ENCODE measurements at regions not wholly inside any gene's neighbourhood (a gene's known extent, or its start where the extent isn't known, plus 50 kb on each side); places are given as distances from the start of the nearest gene placed in this dataset.
"Not testable (repeated sequence)": the region's sequence is repeated elsewhere in the genome, so short reads cannot be mapped to it uniquely, and the experiment has no call there.

- Histone ChIP-seq H3K4me1 (no peaks in the 10 kb centered on the region), H3K4me3 (no peak overlapping the region), H3K27me3 (no peaks in the 10 kb centered on the region), H3K27ac (no peak overlapping the region), H3K36me3 (no peaks in the 10 kb centered on the region), H3K9me3 (no peaks in the 10 kb centered on the region)
- DNase-seq (no peak), ATAC-seq (ENCODE audit: low FRiP score in 2 of 2) (no peak)
- TF ChIP-seq EP300 (IDR thresholded peaks at IDR 0.05) (no peak), POLR2AphosphoS5 (IDR thresholded peaks at IDR 0.05) (no peak), POLR2A (IDR thresholded peaks at IDR 0.05) (no peak)
- TF ChIP-seq, protein P1, sequence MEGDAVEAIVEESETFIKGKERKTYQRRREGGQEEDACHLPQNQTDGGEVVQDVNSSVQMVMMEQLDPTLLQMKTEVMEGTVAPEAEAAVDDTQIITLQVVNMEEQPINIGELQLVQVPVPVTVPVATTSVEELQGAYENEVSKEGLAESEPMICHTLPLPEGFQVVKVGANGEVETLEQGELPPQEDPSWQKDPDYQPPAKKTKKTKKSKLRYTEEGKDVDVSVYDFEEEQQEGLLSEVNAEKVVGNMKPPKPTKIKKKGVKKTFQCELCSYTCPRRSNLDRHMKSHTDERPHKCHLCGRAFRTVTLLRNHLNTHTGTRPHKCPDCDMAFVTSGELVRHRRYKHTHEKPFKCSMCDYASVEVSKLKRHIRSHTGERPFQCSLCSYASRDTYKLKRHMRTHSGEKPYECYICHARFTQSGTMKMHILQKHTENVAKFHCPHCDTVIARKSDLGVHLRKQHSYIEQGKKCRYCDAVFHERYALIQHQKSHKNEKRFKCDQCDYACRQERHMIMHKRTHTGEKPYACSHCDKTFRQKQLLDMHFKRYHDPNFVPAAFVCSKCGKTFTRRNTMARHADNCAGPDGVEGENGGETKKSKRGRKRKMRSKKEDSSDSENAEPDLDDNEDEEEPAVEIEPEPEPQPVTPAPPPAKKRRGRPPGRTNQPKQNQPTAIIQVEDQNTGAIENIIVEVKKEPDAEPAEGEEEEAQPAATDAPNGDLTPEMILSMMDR (IDR thresholded peaks at IDR 0.05), result no peak
- 65 to 66% methylated on average over 5 of the region's 5 CpGs for WGBS, 2 donors
Observed at GRCh38 chr3:8170971-8171508, 330.6 kb upstream of the LMCD1 start.

DNA sequence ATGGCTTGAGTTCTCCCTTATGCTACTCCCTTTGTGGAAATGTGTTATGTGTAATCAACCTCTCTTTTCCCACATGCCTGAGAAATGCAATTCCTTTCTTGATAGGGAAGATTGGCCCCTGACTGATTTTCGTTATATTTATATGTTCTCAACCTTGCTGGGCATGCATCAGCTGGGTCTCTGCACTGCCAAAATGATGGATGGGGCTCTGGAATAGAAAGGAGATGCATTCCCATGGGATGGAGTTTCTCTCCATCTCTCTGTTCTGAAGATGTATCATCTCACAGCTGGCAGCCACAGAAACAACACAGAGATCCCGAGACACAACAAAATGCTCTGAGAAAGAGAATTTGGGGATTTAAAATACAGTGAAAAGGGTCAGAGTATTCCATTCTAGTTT is 327.7 kb upstream of the LMCD1 start:
- Histone ChIP-seq H3K27ac (no peak overlapping the region), H3K9me3 (no peaks in the 10 kb centered on the region), H3K36me3 (no peaks in the 10 kb centered on the region), H3K27me3 (no peaks in the 10 kb centered on the region), H3K4me3 (no peak overlapping the region), H3K4me1 (no peaks in the 10 kb centered on the region)
- TF ChIP-seq EP300 (IDR thresholded peaks at IDR 0.05), result no peak
- no peak for TF ChIP-seq POLR2AphosphoS5 (IDR thresholded peaks at IDR 0.05)
- TF ChIP-seq, protein P1 (IDR thresholded peaks at IDR 0.05), result no peak
- TF ChIP-seq POLR2A (IDR thresholded peaks at IDR 0.05), result no peak
- ATAC-seq (ENCODE audit: low FRiP score in 2 of 2), result no peak
- WGBS, 2 donors, result 51 to 57% methylated on average over 2 of the region's 2 CpGs
- DNase-seq, result no peak

GRCh38 chr3:8176759-8177483 is 324.7 kb upstream of the LMCD1 start:
- H3K9me3 ChIP-seq; DNase-seq; H3K27me3 ChIP-seq; ATAC-seq (ENCODE audit: low FRiP score in 2 of 2); H3K36me3 ChIP-seq; H3K4me3 ChIP-seq; H3K27ac ChIP-seq; H3K4me1 ChIP-seq: not testable (repeated sequence)
- 85 to 93% methylated on average over 8 to 10 of the region's 10 CpGs for WGBS, 2 donors

DNA sequence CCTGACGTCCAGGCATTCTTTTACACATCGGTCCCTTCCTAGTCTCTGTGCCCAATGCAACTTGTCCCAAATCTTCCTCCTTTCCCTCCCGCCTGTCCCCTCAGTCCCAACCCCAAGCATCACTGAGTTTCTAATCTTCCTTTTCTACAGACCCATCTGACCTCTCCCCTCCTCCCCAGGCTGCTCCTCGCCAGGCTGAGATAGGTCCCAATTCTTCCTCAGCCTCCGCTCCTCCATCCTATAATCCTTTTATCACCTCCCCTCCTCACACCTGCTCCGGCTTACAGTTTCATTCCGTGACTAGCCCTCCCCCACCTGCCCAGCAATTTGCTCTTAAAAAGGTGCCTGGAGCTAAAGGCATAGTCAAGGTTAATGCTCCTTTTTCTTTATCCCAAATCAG is 323.1 kb upstream of the LMCD1 start:
- DNase-seq; H3K4me3 ChIP-seq; H3K27ac ChIP-seq; ATAC-seq (ENCODE audit: low FRiP score in 2 of 2); H3K4me1 ChIP-seq; H3K9me3 ChIP-seq; H3K36me3 ChIP-seq; H3K27me3 ChIP-seq: not testable (repeated sequence)
- 73 to 84% methylated on average over 7 of the region's 7 CpGs for WGBS, 2 donors

- TF ChIP-seq EP300 (IDR thresholded peaks at IDR 0.05), result no peak
- no peak for TF ChIP-seq POLR2AphosphoS5 (IDR thresholded peaks at IDR 0.05)
- TF ChIP-seq POLR2A (IDR thresholded peaks at IDR 0.05), result no peak
- TF ChIP-seq, protein P1 (IDR thresholded peaks at IDR 0.05), result no peak
- Histone ChIP-seq H3K27ac (no peak overlapping the region), H3K9me3 (no peaks in the 10 kb centered on the region), H3K36me3 (no peaks in the 10 kb centered on the region), H3K27me3 (no peaks in the 10 kb centered on the region), H3K4me1 (no peaks in the 10 kb centered on the region), H3K4me3 (no peak overlapping the region)
- ATAC-seq (ENCODE audit: low FRiP score in 2 of 2) (no peak), DNase-seq (no peak)
- 58 to 72% methylated on average over 1 of the region's 1 CpG for WGBS, 2 donors
Observed at GRCh38 chr3:8182904-8183303, 318.7 kb upstream of the LMCD1 start.

- TF ChIP-seq POLR2A (IDR thresholded peaks at IDR 0.05) (no peak), EP300 (IDR thresholded peaks at IDR 0.05) (no peak), POLR2AphosphoS5 (IDR thresholded peaks at IDR 0.05) (no peak)
- TF ChIP-seq, protein P1 (IDR thresholded peaks at IDR 0.05), result no peak
- H3K4me3 ChIP-seq, result no peak overlapping the region
- ATAC-seq (ENCODE audit: low FRiP score in 2 of 2) (no peak), DNase-seq (no peak)
- H3K9me3 ChIP-seq, result no peaks in the 10 kb centered on the region
- H3K36me3 ChIP-seq, result no peaks in the 10 kb centered on the region
- WGBS, 2 donors, result 48 to 54% methylated on average over 3 of the region's 3 CpGs
- no peak overlapping the region for H3K27ac ChIP-seq
- H3K27me3 ChIP-seq, result no peaks in the 10 kb centered on the region
- no peaks in the 10 kb centered on the region for H3K4me1 ChIP-seq
Observed at GRCh38 chr3:8183627-8184026, 318.0 kb upstream of the LMCD1 start.

All from upper lobe of left lung (tissue), 6 donors.